Upper lobe of right lung (tissue), 1 donor: ENCODE measurements at regions not wholly inside any gene's neighbourhood (a gene's known extent, or its start where the extent isn't known, plus 50 kb on each side); places are given as distances from the start of the nearest gene placed in this dataset.
"Not testable (repeated sequence)": the region's sequence is repeated elsewhere in the genome, so short reads cannot be mapped to it uniquely, and the experiment has no call there.

Experiments used
- ATAC-seq: fragments of 200-7000 bp; cut with Tn5 transposase; one replicate; pipeline ENCODE4 v1.9.1; 2020; ENCODE audit warnings: mild to moderate bottlenecking, moderate library complexity
- DNase-seq: peaks from one replicate; pipeline ENCODE4 v3.0.0-alpha.2; 2020
- H3K27ac ChIP-seq: fragments of 200-600 bp; one replicate; pipeline ENCODE4 v1.8.0; 2022
- H3K27me3 ChIP-seq: fragments of 200-600 bp; one replicate; pipeline ENCODE4 v1.8.0; 2022; ENCODE audit warnings: mild to moderate bottlenecking
- H3K36me3 ChIP-seq: fragments of 200-600 bp; one replicate; pipeline ENCODE4 v1.8.0; 2022
- H3K4me1 ChIP-seq: fragments of 200-600 bp; one replicate; pipeline ENCODE4 v1.8.0; 2022
- H3K4me3 ChIP-seq: fragments of 200-600 bp; one replicate; pipeline ENCODE4 v1.8.0; 2022; ENCODE audit warnings: mild to moderate bottlenecking
- H3K9me3 ChIP-seq: fragments of 200-600 bp; one replicate; pipeline ENCODE4 v1.8.0; 2022
- CTCF ChIP-seq: fragments of 200-600 bp; IDR thresholded peaks from one replicate; pipeline ENCODE4 v1.8.0; 2022; ENCODE audit warnings: antibody characterized with exemption
- intact Hi-C: fragments of 100-400 bp; cut with DNase I; formaldehyde crosslinking; loops from one replicate; pipeline ENCODE4 v1.11.0; 2022
- donor health status: DM: no; HTN: yes; CAD: no; lungs with severe emphysema.

GRCh38 chr22:47872761-47873535 lies 1110.5 kb downstream of the TBC1D22A start:
- ATAC-seq (no peak), DNase-seq (no peak)
- no peaks in the 10 kb centered on the region for H3K4me1 ChIP-seq
- H3K36me3 ChIP-seq, result no peaks in the 10 kb centered on the region
- no peak overlapping the region for H3K27ac ChIP-seq
- no peak for TF ChIP-seq CTCF
- peaks cover 5% of the 10 kb centered on the region for H3K27me3 ChIP-seq
- no peak overlapping the region for H3K4me3 ChIP-seq
- no peaks in the 10 kb centered on the region for H3K9me3 ChIP-seq
- intact Hi-C loops, result no loop called here

- Histone ChIP-seq H3K36me3 (no peaks in the 10 kb centered on the region), H3K4me1 (no peaks in the 10 kb centered on the region), H3K4me3 (no peak overlapping the region), H3K27me3 (peaks cover 12% of the 10 kb centered on the region), H3K27ac (no peak overlapping the region), H3K9me3 (no peaks in the 10 kb centered on the region)
- intact Hi-C loops, result no loop called here
- ATAC-seq (no peak), DNase-seq (no peak)
- no peak for TF ChIP-seq CTCF
Observed at GRCh38 chr22:47865626-47866025, 1103.2 kb downstream of the TBC1D22A start.

GRCh38 chr22:47862394-47862793 lies 1099.9 kb downstream of the TBC1D22A start:
- intact Hi-C loops, result no loop called here
- ATAC-seq (no peak), DNase-seq (no peak)
- H3K27me3 ChIP-seq, result peaks cover 12% of the 10 kb centered on the region
- H3K27ac ChIP-seq, result no peak overlapping the region
- no peak overlapping the region for H3K4me3 ChIP-seq
- no peak for TF ChIP-seq CTCF
- no peaks in the 10 kb centered on the region for H3K9me3 ChIP-seq
- no peaks in the 10 kb centered on the region for H3K4me1 ChIP-seq
- no peaks in the 10 kb centered on the region for H3K36me3 ChIP-seq

DNA sequence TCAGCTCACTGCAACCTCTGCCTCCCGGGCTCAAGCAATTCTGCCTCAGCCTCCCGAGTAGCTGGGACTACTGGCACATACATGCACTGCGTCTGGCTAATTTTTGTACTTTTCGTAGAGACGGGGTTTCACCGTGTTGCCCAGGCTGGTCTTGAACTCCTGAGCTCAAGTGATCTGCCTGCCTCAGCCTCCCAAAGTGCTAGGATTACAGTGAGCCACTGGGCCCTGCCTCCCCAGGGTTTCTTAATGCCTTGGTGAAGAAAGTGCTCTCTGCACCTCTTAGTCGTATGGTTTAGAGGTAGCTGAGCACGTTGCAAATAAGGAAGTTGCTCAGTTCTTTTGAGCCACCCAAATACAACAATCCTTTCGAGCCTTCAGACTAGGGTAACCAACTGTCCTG lies 1098.5 kb downstream of the TBC1D22A start:
- DNase-seq, ATAC-seq, H3K9me3 ChIP-seq, H3K36me3 ChIP-seq, H3K4me1 ChIP-seq, H3K4me3 ChIP-seq, H3K27ac ChIP-seq, intact Hi-C loops: not testable (repeated sequence)
- H3K27me3 ChIP-seq, result peaks cover 12% of the 10 kb centered on the region

GRCh38 chr22:47859881-47860525 lies 1097.6 kb downstream of the TBC1D22A start:
- peaks cover 12% of the 10 kb centered on the region for H3K27me3 ChIP-seq
- no peak overlapping the region for H3K4me3 ChIP-seq
- no peak for ATAC-seq
- no peaks in the 10 kb centered on the region for H3K36me3 ChIP-seq
- H3K27ac ChIP-seq, result no peak overlapping the region
- H3K4me1 ChIP-seq, result no peaks in the 10 kb centered on the region
- no peak for DNase-seq
- intact Hi-C loops, result no loop called here
- TF ChIP-seq CTCF, result no peak
- H3K9me3 ChIP-seq, result no peaks in the 10 kb centered on the region

DNA sequence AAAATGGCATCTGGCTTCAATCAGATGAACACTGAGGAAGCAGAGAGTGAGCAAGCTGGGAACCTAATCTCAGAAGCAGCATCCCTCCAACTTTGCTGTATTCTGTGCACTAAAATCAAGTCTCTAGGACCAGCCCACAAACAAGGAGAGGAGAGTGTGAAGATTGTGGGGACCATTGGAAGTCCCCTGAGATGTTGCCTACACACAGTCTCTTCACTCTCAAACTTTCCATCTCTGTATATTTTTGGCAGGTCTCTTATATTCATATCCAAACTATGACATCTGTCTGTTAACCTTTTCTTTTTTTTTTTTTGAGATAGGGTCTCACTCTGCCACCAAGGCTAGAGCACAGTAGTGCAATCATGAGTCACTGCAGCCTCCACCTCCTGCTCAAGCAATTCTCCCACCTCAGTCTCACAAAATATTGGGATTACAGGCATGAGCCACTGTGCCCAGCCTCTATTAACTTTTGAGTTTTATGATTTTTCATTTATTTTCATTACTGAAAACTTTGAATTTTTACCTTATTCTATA lies 1096.4 kb downstream of the TBC1D22A start:
- no peak for TF ChIP-seq CTCF

More for the DNA sequence above, 1096.4 kb downstream of the TBC1D22A start:
- intact Hi-C loops, result no loop called here
- no peaks in the 10 kb centered on the region for H3K4me1 ChIP-seq
- no peaks in the 10 kb centered on the region for H3K9me3 ChIP-seq
- ATAC-seq (no peak), DNase-seq (no peak)
- H3K27ac ChIP-seq, result no peak overlapping the region
- H3K4me3 ChIP-seq, result no peak overlapping the region
- H3K27me3 ChIP-seq, result peaks cover 12% of the 10 kb centered on the region
- H3K36me3 ChIP-seq, result no peaks in the 10 kb centered on the region
